ENCODE measurements at regions not wholly inside any gene's neighbourhood (a gene's known extent, or its start where the extent isn't known, plus 50 kb on each side); places are given as distances from the start of the nearest gene placed in this dataset.

GRCh38 chr9:106288689-106289088 is 574.3 kb upstream of the ZNF462 start:
- H2BK5ac ChIP-seq (ENCODE audit: insufficient read length, low read length), result no peak overlapping the region
- no peak overlapping the region for H3K9ac ChIP-seq (ENCODE audit: extremely low read depth, insufficient read length, low read length)
- H2AFZ ChIP-seq (ENCODE audit: low read length), result no peak overlapping the region
- H3K4me3 Mint-ChIP-seq, result no peak overlapping the region
- H3K79me1 ChIP-seq (ENCODE audit: insufficient read depth, low read depth, low read length, poor library complexity, severe bottlenecking), result no peaks in the 10 kb centered on the region
- no peak overlapping the region for H4K5ac ChIP-seq (ENCODE audit: insufficient read length, low read depth, low read length)
- no peak overlapping the region for H2BK12ac ChIP-seq (ENCODE audit: insufficient read length, low read depth, low read length)
- no peaks in the 10 kb centered on the region for H3K27me3 ChIP-seq (ENCODE audit: insufficient read depth, low read length)
- peaks cover 20 to 25% of the 10 kb centered on the region in 2 experiments for H3K4me1 Mint-ChIP-seq
- no peak overlapping the region for H3K4ac ChIP-seq (ENCODE audit: low read depth, low read length)
- H3K23ac ChIP-seq (ENCODE audit: insufficient read length, low read depth, low read length), result no peak overlapping the region
- H2BK15ac ChIP-seq (ENCODE audit: low read depth, low read length), result no peak overlapping the region
- no peak overlapping the region for H4K91ac ChIP-seq (ENCODE audit: insufficient read length, low read depth, low read length)
- no peak overlapping the region for H3K4me2 ChIP-seq (ENCODE audit: insufficient read depth, insufficient read length, low read length)
- H3K79me2 ChIP-seq (ENCODE audit: insufficient read depth, low read length), result no peaks in the 10 kb centered on the region
- H3K36me3 Mint-ChIP-seq (ENCODE audit: insufficient read depth in 1 of 3, low read depth in 3 of 3), result no peaks in the 10 kb centered on the region
- DNase-seq, result no peak
- no peak overlapping the region for H3K14ac ChIP-seq (ENCODE audit: insufficient read depth, low read length)
- no peaks in the 10 kb centered on the region for H3K23me2 ChIP-seq (ENCODE audit: insufficient read length, low read depth, low read length, poor library complexity, severe bottlenecking)
- H4K8ac ChIP-seq (replicated peaks; ENCODE audit: insufficient read length, low read depth, low read length), result no peak overlapping the region
- H3K56ac ChIP-seq (ENCODE audit: insufficient read length, low read depth, low read length), result no peak overlapping the region
- no peaks in the 10 kb centered on the region for H3K27me3 Mint-ChIP-seq (ENCODE audit: low read depth)
- no peaks in the 10 kb centered on the region for H4K20me1 ChIP-seq (ENCODE audit: control insufficient read depth, insufficient read depth, insufficient read length)
- no peak overlapping the region for H2BK20ac ChIP-seq (ENCODE audit: low read depth, low read length, poor library complexity, severe bottlenecking)
- H3T11ph ChIP-seq (ENCODE audit: low read length), result no peak overlapping the region
- no peaks in the 10 kb centered on the region for H3K9me3 Mint-ChIP-seq
- H3K4me1 ChIP-seq (ENCODE audit: insufficient read depth, low read length), result no peaks in the 10 kb centered on the region
- TF ChIP-seq, protein P1, sequence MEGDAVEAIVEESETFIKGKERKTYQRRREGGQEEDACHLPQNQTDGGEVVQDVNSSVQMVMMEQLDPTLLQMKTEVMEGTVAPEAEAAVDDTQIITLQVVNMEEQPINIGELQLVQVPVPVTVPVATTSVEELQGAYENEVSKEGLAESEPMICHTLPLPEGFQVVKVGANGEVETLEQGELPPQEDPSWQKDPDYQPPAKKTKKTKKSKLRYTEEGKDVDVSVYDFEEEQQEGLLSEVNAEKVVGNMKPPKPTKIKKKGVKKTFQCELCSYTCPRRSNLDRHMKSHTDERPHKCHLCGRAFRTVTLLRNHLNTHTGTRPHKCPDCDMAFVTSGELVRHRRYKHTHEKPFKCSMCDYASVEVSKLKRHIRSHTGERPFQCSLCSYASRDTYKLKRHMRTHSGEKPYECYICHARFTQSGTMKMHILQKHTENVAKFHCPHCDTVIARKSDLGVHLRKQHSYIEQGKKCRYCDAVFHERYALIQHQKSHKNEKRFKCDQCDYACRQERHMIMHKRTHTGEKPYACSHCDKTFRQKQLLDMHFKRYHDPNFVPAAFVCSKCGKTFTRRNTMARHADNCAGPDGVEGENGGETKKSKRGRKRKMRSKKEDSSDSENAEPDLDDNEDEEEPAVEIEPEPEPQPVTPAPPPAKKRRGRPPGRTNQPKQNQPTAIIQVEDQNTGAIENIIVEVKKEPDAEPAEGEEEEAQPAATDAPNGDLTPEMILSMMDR (conservative IDR thresholded peaks at IDR 0.05), result no peak
- no peak overlapping the region for H3K18ac ChIP-seq (ENCODE audit: insufficient read length, low read depth, low read length)
- no CpG with 5 or more reads among the region's 8 CpGs for WGBS (ENCODE audit: extremely low coverage, insufficient read length, low lambda C conversion rate)
- H3K27ac ChIP-seq (ENCODE audit: insufficient read length, low read depth, low read length), result no peak overlapping the region
- H2BK120ac ChIP-seq (ENCODE audit: low read depth, low read length, poor library complexity, severe bottlenecking), result no peak overlapping the region
- no peaks in the 10 kb centered on the region for H3K9me3 ChIP-seq (ENCODE audit: control insufficient read depth, low read depth, low read length)
- H2AK5ac ChIP-seq (ENCODE audit: insufficient read length, low read length), result no peak overlapping the region
- no peak overlapping the region for H3K27ac Mint-ChIP-seq

Data from H9 (cell line).